ENCODE measurements at regions not wholly inside any gene's neighbourhood (a gene's known extent, or its start where the extent isn't known, plus 50 kb on each side); places are given as distances from the start of the nearest gene placed in this dataset.

GRCh38 chr4:169927280-169927679 lies 98.9 kb downstream of the MFAP3L start:
- TF ChIP-seq EZH2 (optimal IDR thresholded peaks at IDR 0.05; ENCODE audit: low read depth, low read length) (no peak), EZH2phosphoT487 (IDR thresholded peaks at IDR 0.05; ENCODE audit: low read length) (no peak), CTCF (IDR thresholded peaks at IDR 0.05; ENCODE audit: low read length) (no peak)
- Histone ChIP-seq H3K4me3 (ENCODE audit: low read length) (no peak overlapping the region), H3K36me3 (replicated peaks; ENCODE audit: insufficient read depth, low read length) (no peaks in the 10 kb centered on the region), H3F3A (ENCODE audit: insufficient read depth, low read length) (no peaks in the 10 kb centered on the region), H2AFZ (ENCODE audit: low read length) (no peak overlapping the region), H3K27ac (ENCODE audit: low read length) (no peak overlapping the region), H3K27me3 (replicated peaks; ENCODE audit: insufficient read depth, low read length) (no peaks in the 10 kb centered on the region), H4K20me1 (ENCODE audit: insufficient read depth, low read length) (no peaks in the 10 kb centered on the region), H3K4me2 (ENCODE audit: low read depth, low read length) (no peak overlapping the region), H3K9me2 (replicated peaks; ENCODE audit: insufficient read depth, low read length) (no peaks in the 10 kb centered on the region), H3K79me2 (ENCODE audit: low read length) (no peaks in the 10 kb centered on the region), H3K9me3 (replicated peaks; ENCODE audit: insufficient read depth, low read length) (no peaks in the 10 kb centered on the region), H3K4me1 (ENCODE audit: low read length) (no peaks in the 10 kb centered on the region), H3K9ac (ENCODE audit: low read length) (no peak overlapping the region)
- DNase-seq, result no peak

GRCh38 chr4:169925678-169926077 lies 100.5 kb downstream of the MFAP3L start:
- no peaks in the 10 kb centered on the region for H3K79me2 ChIP-seq (ENCODE audit: low read length)
- no peak overlapping the region for H3K4me3 ChIP-seq (ENCODE audit: low read length)
- H2AFZ ChIP-seq (ENCODE audit: low read length), result no peak overlapping the region
- DNase-seq, result no peak
- H4K20me1 ChIP-seq (ENCODE audit: insufficient read depth, low read length), result no peaks in the 10 kb centered on the region
- H3K27me3 ChIP-seq (replicated peaks; ENCODE audit: insufficient read depth, low read length), result no peaks in the 10 kb centered on the region
- H3K9me2 ChIP-seq (replicated peaks; ENCODE audit: insufficient read depth, low read length), result no peaks in the 10 kb centered on the region
- no peaks in the 10 kb centered on the region for H3K9me3 ChIP-seq (replicated peaks; ENCODE audit: insufficient read depth, low read length)
- H3K27ac ChIP-seq (ENCODE audit: low read length), result no peak overlapping the region
- H3K4me1 ChIP-seq (ENCODE audit: low read length), result no peaks in the 10 kb centered on the region
- no peak overlapping the region for H3K4me2 ChIP-seq (ENCODE audit: low read depth, low read length)
- no peaks in the 10 kb centered on the region for H3F3A ChIP-seq (ENCODE audit: insufficient read depth, low read length)
- TF ChIP-seq EZH2 (optimal IDR thresholded peaks at IDR 0.05; ENCODE audit: low read depth, low read length), result no peak
- TF ChIP-seq CTCF (IDR thresholded peaks at IDR 0.05; ENCODE audit: low read length), result no peak
- TF ChIP-seq EZH2phosphoT487 (IDR thresholded peaks at IDR 0.05; ENCODE audit: low read length), result no peak
- no peak overlapping the region for H3K9ac ChIP-seq (ENCODE audit: low read length)
- H3K36me3 ChIP-seq (replicated peaks; ENCODE audit: insufficient read depth, low read length), result no peaks in the 10 kb centered on the region

GRCh38 chr4:169922632-169923276 lies 103.4 kb downstream of the MFAP3L start:
- H4K20me1 ChIP-seq (ENCODE audit: insufficient read depth, low read length), result no peaks in the 10 kb centered on the region
- H3K9ac ChIP-seq (ENCODE audit: low read length), result no peak overlapping the region
- H3F3A ChIP-seq (ENCODE audit: insufficient read depth, low read length), result no peaks in the 10 kb centered on the region
- no peak for TF ChIP-seq EZH2 (optimal IDR thresholded peaks at IDR 0.05; ENCODE audit: low read depth, low read length)
- TF ChIP-seq EZH2phosphoT487 (IDR thresholded peaks at IDR 0.05; ENCODE audit: low read length), result no peak
- TF ChIP-seq CTCF (IDR thresholded peaks at IDR 0.05; ENCODE audit: low read length), result no peak
- H3K79me2 ChIP-seq (ENCODE audit: low read length), result no peaks in the 10 kb centered on the region
- no peaks in the 10 kb centered on the region for H3K4me1 ChIP-seq (ENCODE audit: low read length)
- H3K9me3 ChIP-seq (replicated peaks; ENCODE audit: insufficient read depth, low read length), result no peaks in the 10 kb centered on the region
- H2AFZ ChIP-seq (ENCODE audit: low read length), result no peak overlapping the region
- no peak overlapping the region for H3K4me3 ChIP-seq (ENCODE audit: low read length)
- H3K27ac ChIP-seq (ENCODE audit: low read length), result no peak overlapping the region
- no peaks in the 10 kb centered on the region for H3K36me3 ChIP-seq (replicated peaks; ENCODE audit: insufficient read depth, low read length)
- no peak overlapping the region for H3K4me2 ChIP-seq (ENCODE audit: low read depth, low read length)
- H3K9me2 ChIP-seq (replicated peaks; ENCODE audit: insufficient read depth, low read length), result no peaks in the 10 kb centered on the region
- no peaks in the 10 kb centered on the region for H3K27me3 ChIP-seq (replicated peaks; ENCODE audit: insufficient read depth, low read length)
- no peak for DNase-seq

Measured in MM.1S (cell line).